ENCODE measurements at regions not wholly inside any gene's neighbourhood (a gene's known extent, or its start where the extent isn't known, plus 50 kb on each side); places are given as distances from the start of the nearest gene placed in this dataset.

DNA sequence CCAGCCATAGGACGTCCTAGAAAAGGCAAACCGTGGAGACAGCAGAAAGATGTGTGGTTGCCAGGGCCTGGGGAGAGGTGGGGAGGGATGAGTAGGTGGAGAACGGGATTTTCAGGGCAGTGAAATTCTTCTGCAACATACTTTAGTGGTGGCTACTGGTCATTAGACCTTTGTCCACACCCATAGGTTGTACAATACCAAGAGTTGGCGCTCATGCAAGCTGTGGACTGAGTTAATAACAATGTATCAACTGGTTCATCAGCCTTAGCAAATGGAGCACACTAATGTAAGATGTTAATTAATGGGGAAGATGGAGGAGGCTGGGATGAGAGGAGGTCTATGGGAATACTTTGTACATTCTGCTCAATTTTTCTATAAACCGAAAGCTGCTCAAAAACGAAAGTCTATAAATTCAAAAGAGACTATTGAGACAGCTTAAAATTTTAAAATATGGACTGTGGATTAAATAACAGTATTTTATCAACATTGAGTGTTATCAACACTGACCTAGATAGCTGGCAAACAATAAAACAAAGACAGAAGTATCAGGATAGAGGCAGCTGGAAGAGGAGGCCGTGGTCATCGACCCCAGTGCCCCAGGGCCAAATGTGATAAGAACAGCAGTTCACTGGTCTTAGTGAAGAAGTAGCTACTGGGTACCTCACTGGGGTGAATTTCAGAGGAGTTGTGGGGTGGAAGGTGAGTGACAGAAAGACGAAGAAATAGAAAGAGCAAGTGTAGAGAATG, 90.9 kb downstream of the SYNE3 start:
- Histone ChIP-seq H3K4me3 (no peak overlapping the region), H3K27ac (no peak overlapping the region)
- no peak for TF ChIP-seq CTCF (IDR thresholded peaks at IDR 0.05)
- DNase-seq (ENCODE audit: low spot score) = no peak

- H3K4me3 ChIP-seq = no peak overlapping the region
- DNase-seq (ENCODE audit: low spot score) = no peak
- no peak for TF ChIP-seq CTCF (IDR thresholded peaks at IDR 0.05)
- no peak overlapping the region for H3K27ac ChIP-seq
Observed at GRCh38 chr14:95424529-95424928, 91.9 kb downstream of the SYNE3 start.

DNA sequence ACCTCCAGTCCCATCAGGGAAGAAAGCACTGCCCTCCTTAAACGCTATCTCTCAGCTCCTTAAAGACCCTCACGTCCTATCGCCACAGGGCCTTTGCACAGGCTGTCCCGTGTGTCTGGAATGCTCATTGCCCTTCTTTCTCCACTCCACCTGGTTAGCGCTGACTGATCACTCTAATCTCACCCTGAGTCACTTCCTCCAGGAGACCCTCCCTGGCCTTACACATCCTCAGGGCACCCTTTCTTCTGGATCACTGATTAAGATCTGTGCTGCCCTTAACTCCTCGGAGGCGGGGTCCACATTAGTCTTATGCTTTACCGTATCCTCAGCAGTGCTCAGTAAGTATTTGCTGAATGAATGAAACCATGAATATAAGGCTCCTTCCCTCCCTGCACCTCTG, 94.7 kb downstream of the SYNE3 start:
- no peak for TF ChIP-seq CTCF (IDR thresholded peaks at IDR 0.05)
- H3K27ac ChIP-seq = no peak overlapping the region
- no peak overlapping the region for H3K4me3 ChIP-seq
- no peak for DNase-seq (ENCODE audit: low spot score)

DNA sequence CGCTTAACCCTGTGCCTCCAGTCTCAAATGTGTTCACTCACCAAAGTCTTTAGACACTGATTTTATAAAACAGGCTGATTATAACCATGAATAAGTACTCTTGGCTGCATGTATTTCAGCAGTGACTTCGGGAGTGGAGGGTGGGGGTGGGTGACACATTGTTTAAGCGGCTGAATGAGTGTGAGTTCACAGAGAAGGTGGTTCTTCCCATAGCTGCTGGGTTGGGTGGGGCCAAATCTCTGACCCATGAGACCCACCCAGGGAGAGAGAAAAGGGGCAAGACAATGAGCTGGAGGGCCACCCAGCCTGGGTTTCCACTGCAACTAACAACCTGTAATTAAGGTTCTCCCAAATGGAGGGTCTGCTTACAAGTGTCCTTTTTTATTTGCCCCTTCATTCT, 96.4 kb downstream of the SYNE3 start:
- no peak for DNase-seq (ENCODE audit: low spot score)
- Histone ChIP-seq H3K4me3 (no peak overlapping the region), H3K27ac (no peak overlapping the region)
- no peak for TF ChIP-seq CTCF (IDR thresholded peaks at IDR 0.05)

GRCh38 chr14:95419569-95419968, 96.9 kb downstream of the SYNE3 start:
- Histone ChIP-seq H3K27ac (no peak overlapping the region), H3K4me3 (no peak overlapping the region)
- no peak for TF ChIP-seq CTCF (IDR thresholded peaks at IDR 0.05)
- DNase-seq (ENCODE audit: low spot score) = no peak

GRCh38 chr14:95418858-95419257, 97.6 kb downstream of the SYNE3 start:
- Histone ChIP-seq H3K27ac (no peak overlapping the region), H3K4me3 (no peak overlapping the region)
- no peak for TF ChIP-seq CTCF (IDR thresholded peaks at IDR 0.05)
- DNase-seq (ENCODE audit: low spot score) = no peak

DNA sequence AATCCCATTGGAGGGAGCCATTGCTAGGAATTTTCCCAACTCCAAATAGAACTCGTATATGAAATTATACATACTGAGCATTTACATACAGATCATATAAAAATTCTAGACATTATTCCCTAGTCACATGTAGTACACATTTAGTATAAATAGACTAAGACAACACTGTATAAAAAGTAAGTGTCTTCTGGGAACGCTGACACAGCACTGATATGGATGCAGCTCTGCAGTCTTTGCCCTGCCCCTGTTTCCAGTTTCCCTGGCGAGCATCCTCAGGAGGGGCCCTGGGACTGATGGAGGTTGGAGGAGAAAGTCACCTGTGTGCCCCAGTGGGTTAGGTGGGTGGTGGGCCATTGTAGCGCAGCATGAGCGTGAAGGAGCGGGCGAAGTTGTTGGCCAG, 97.8 kb upstream of the CLMN start:
- Histone ChIP-seq H3K27ac (no peak overlapping the region), H3K4me3 (no peak overlapping the region)
- TF ChIP-seq CTCF (IDR thresholded peaks at IDR 0.05) = no peak
- no peak for DNase-seq (ENCODE audit: low spot score)
